ENCODE measurements at regions not wholly inside any gene's neighbourhood (a gene's known extent, or its start where the extent isn't known, plus 50 kb on each side); places are given as distances from the start of the nearest gene placed in this dataset.

GRCh38 chr9:11559001-11559776 lies 946.4 kb upstream of the PTPRD start:
- no peak overlapping the region for H3K9ac ChIP-seq (ENCODE audit: low read length)
- CTCF ChIA-PET, result no interaction called here
- no peaks in the 10 kb centered on the region for H3K36me3 ChIP-seq (replicated peaks in 1 of 2; ENCODE audit: control extremely low read depth in 1 of 2, control insufficient read depth in 1 of 2, extremely low read depth in 1 of 2, insufficient read depth in 2 of 2, low read length in 1 of 2)
- no peaks in the 10 kb centered on the region for H3K27me3 ChIP-seq (replicated peaks in 1 of 4; ENCODE audit: control extremely low read depth in 1 of 4, control insufficient read depth in 3 of 4, insufficient read depth in 4 of 4, low read length in 3 of 4)
- H3K4me3 ChIP-seq (ENCODE audit: control extremely low read depth in 1 of 5, extremely low read depth in 1 of 5, insufficient read depth in 1 of 5, low read depth in 2 of 5, low read length in 4 of 5), result no peak overlapping the region
- WGBS (ENCODE audit: insufficient coverage), result 83% methylated on average over 1 of the region's 3 CpGs
- Mint-ChIP-seq H3K4me3 (no peak overlapping the region), H3K9me3 (ENCODE audit: insufficient read depth) (peaks cover 2% of the 10 kb centered on the region), H3K27ac (no peak overlapping the region), H3K27me3 (no peaks in the 10 kb centered on the region), H3K4me1 (no peaks in the 10 kb centered on the region)
- ATAC-seq (ENCODE audit: low read depth) (no peak), DNase-seq (no peak)
- no peaks in the 10 kb centered on the region for H3K9me3 ChIP-seq (ENCODE audit: control extremely low read depth in 1 of 3, control insufficient read depth in 2 of 3, insufficient read depth in 1 of 3, low read length in 2 of 3)
- TF ChIP-seq EZH2 (IDR thresholded peaks at IDR 0.05; ENCODE audit: borderline replicate concordance, insufficient read depth, low read depth, low read length, poor library complexity, severe bottlenecking), result no peak
- TF ChIP-seq, protein P1, sequence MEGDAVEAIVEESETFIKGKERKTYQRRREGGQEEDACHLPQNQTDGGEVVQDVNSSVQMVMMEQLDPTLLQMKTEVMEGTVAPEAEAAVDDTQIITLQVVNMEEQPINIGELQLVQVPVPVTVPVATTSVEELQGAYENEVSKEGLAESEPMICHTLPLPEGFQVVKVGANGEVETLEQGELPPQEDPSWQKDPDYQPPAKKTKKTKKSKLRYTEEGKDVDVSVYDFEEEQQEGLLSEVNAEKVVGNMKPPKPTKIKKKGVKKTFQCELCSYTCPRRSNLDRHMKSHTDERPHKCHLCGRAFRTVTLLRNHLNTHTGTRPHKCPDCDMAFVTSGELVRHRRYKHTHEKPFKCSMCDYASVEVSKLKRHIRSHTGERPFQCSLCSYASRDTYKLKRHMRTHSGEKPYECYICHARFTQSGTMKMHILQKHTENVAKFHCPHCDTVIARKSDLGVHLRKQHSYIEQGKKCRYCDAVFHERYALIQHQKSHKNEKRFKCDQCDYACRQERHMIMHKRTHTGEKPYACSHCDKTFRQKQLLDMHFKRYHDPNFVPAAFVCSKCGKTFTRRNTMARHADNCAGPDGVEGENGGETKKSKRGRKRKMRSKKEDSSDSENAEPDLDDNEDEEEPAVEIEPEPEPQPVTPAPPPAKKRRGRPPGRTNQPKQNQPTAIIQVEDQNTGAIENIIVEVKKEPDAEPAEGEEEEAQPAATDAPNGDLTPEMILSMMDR (IDR thresholded peaks at IDR 0.05), result no peak
- POLR2A ChIA-PET, result no interaction called here
- H3K79me2 ChIP-seq (ENCODE audit: control insufficient read depth, insufficient read depth, low read length), result no peaks in the 10 kb centered on the region
- H3K27ac ChIP-seq (ENCODE audit: low read length in 2 of 2), result no peak overlapping the region
- no peak overlapping the region for H2AFZ ChIP-seq (ENCODE audit: insufficient read depth, low read depth, low read length, poor library complexity, severe bottlenecking)
- H3K4me1 ChIP-seq (ENCODE audit: control insufficient read depth in 2 of 2, insufficient read depth in 2 of 2, low read length in 2 of 2), result no peaks in the 10 kb centered on the region
- intact Hi-C loops (cut with micrococcal nuclease), result no loop called here
- no peaks in the 10 kb centered on the region for H4K20me1 ChIP-seq (ENCODE audit: control insufficient read depth, insufficient read depth, low read length, poor library complexity, severe bottlenecking)
- H3K4me2 ChIP-seq (replicated peaks; ENCODE audit: low read depth, low read length, poor library complexity, severe bottlenecking), result no peak overlapping the region

GRCh38 chr9:11577522-11577921 lies 964.7 kb upstream of the PTPRD start:
- DNase-seq (no peak), ATAC-seq (ENCODE audit: low read depth) (no peak)
- Histone ChIP-seq H3K4me3 (ENCODE audit: control extremely low read depth in 1 of 5, extremely low read depth in 1 of 5, insufficient read depth in 1 of 5, low read depth in 2 of 5, low read length in 4 of 5) (no peak overlapping the region), H3K9me3 (ENCODE audit: control extremely low read depth in 1 of 3, control insufficient read depth in 2 of 3, insufficient read depth in 1 of 3, low read length in 2 of 3) (no peaks in the 10 kb centered on the region), H3K4me2 (replicated peaks; ENCODE audit: low read depth, low read length, poor library complexity, severe bottlenecking) (no peak overlapping the region), H3K36me3 (replicated peaks in 1 of 2; ENCODE audit: control extremely low read depth in 1 of 2, control insufficient read depth in 1 of 2, extremely low read depth in 1 of 2, insufficient read depth in 2 of 2, low read length in 1 of 2) (no peaks in the 10 kb centered on the region), H2AFZ (ENCODE audit: insufficient read depth, low read depth, low read length, poor library complexity, severe bottlenecking) (no peak overlapping the region), H3K27ac (ENCODE audit: low read length in 2 of 2) (no peak overlapping the region), H3K4me1 (ENCODE audit: control insufficient read depth in 2 of 2, insufficient read depth in 2 of 2, low read length in 2 of 2) (no peaks in the 10 kb centered on the region), H3K79me2 (ENCODE audit: control insufficient read depth, insufficient read depth, low read length) (no peaks in the 10 kb centered on the region), H4K20me1 (ENCODE audit: control insufficient read depth, insufficient read depth, low read length, poor library complexity, severe bottlenecking) (no peaks in the 10 kb centered on the region), H3K9ac (ENCODE audit: low read length) (no peak overlapping the region), H3K27me3 (replicated peaks in 1 of 4; ENCODE audit: control extremely low read depth in 1 of 4, control insufficient read depth in 3 of 4, insufficient read depth in 4 of 4, low read length in 3 of 4) (no peaks in the 10 kb centered on the region)
- TF ChIP-seq EZH2 (IDR thresholded peaks at IDR 0.05; ENCODE audit: borderline replicate concordance, insufficient read depth, low read depth, low read length, poor library complexity, severe bottlenecking), result no peak
- TF ChIP-seq, protein P1 (IDR thresholded peaks at IDR 0.05), result no peak
- ChIA-PET CTCF (no interaction called here), POLR2A (no interaction called here)
- no peak overlapping the region for H3K27ac Mint-ChIP-seq
- H3K4me1 Mint-ChIP-seq, result no peaks in the 10 kb centered on the region
- peaks cover 7% of the 10 kb centered on the region for H3K9me3 Mint-ChIP-seq (ENCODE audit: insufficient read depth)
- no peaks in the 10 kb centered on the region for H3K27me3 Mint-ChIP-seq
- no CpG with 5 or more reads among the region's 2 CpGs for WGBS (ENCODE audit: insufficient coverage)
- H3K4me3 Mint-ChIP-seq, result no peak overlapping the region
- intact Hi-C loops (cut with micrococcal nuclease), result no loop called here

Measured in B cell (primary cell).